Activated CD4-positive, alpha-beta memory T cell treated with anti-CD3 and anti-CD28 coated beads, Interleukin-2, amount 10 ng/mL, durations not matched to agents 7 days and 5 days (primary cell): ENCODE measurements at regions not wholly inside any gene's neighbourhood (a gene's known extent, or its start where the extent isn't known, plus 50 kb on each side); places are given as distances from the start of the nearest gene placed in this dataset.

ENCODE experiments used
- CTCF ChIA-PET: fragments of 350-600 bp; sonication (Branson Sonifier 250); formaldehyde crosslinking; loops from one replicate; lab custom pipeline; 2021; ENCODE audit warnings: antibody characterized with exemption, inconsistent platforms; lab: Charles Lee
- POLR2A ChIA-PET: fragments of 350-600 bp; sonication (Branson Sonifier 250); formaldehyde crosslinking; loops from one replicate; lab custom pipeline; 2021; ENCODE audit warnings: antibody characterized with exemption; lab: Charles Lee
- DNase-seq: peaks from one replicate; pipeline ENCODE4 v3.0.0-alpha.2; 2020
- H3K27ac Mint-ChIP-seq: one replicate; pipeline ENCODE4 v1.8.0; 2021; ENCODE audit warnings: mild to moderate bottlenecking, mixed read lengths
- H3K27me3 Mint-ChIP-seq: one replicate; pipeline ENCODE4 v1.8.0; 2021; ENCODE audit warnings: mixed read lengths
- H3K36me3 Mint-ChIP-seq: one replicate; pipeline ENCODE4 v1.8.0; 2021; ENCODE audit warnings: low read depth, mixed read lengths
- H3K4me1 Mint-ChIP-seq: one replicate; pipeline ENCODE4 v1.8.0; 2021; ENCODE audit warnings: mixed read lengths
- H3K4me3 Mint-ChIP-seq: one replicate; pipeline ENCODE4 v1.8.0; 2021; ENCODE audit warnings: mild to moderate bottlenecking, mixed read lengths
- H3K9me3 Mint-ChIP-seq: one replicate; pipeline ENCODE4 v1.8.0; 2021; ENCODE audit warnings: mixed read lengths

DNA sequence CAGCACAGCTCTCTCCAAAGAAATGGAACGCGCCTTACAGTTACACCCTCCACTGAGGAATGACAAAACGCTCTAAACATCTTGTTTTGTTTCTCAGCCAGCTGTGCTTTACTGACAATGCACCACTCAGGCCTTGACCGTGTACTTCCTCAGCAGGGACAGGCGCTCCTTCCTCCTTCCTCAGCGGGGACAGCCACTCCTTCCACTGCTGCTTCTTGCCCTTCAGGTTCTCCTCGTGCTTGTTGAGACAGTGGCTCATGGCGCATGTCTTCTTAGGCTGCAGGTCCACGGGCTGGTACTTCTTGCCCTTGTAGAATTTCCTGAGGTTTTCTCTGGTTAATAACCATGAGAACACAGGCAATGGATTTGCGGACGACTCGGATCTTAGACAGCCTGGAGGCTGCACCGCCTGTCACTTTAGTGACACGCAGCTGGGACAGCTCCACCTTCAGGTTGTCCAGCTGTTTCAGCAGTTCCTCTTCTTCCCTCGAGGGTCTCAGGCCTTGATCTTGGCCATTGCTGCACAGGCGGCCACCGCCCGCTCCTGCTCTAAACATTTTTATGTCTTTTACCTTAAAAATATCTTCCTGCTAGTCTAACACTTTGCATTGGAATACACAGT lies 613.8 kb downstream of the BRD1 start:
- Mint-ChIP-seq H3K9me3 (peaks cover 7% of the 10 kb centered on the region), H3K27me3 (no peaks in the 10 kb centered on the region), H3K36me3 (no peaks in the 10 kb centered on the region), H3K4me3 (no peak overlapping the region), H3K27ac (no peak overlapping the region), H3K4me1 (no peaks in the 10 kb centered on the region)
- CTCF ChIA-PET = no interaction called here
- POLR2A ChIA-PET = no interaction called here
- DNase-seq = no peak

DNA sequence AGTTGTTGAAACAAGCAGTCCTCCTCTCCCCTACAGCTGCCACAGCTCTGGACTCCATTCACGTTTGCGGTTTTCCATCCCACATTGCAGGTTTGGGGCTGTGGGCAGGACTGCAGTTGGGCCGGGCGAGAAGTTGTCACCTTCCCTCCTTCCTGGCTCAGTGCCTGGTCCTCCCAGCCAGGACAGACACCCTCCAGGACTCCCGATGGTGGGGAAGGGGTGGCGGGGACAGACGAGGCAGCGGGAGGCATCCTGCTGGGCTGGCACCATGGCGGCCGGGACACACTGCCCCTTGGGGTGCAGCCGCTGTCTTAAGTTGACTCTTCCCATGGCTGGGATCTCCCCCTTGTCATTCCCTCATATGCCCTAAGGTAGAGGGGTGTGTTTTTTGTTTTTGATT lies 615.2 kb downstream of the BRD1 start:
- no peaks in the 10 kb centered on the region for H3K27me3 Mint-ChIP-seq
- ChIA-PET CTCF (no interaction called here), POLR2A (no interaction called here)
- H3K36me3 Mint-ChIP-seq = no peaks in the 10 kb centered on the region
- H3K4me3 Mint-ChIP-seq = no peak overlapping the region
- no peaks in the 10 kb centered on the region for H3K4me1 Mint-ChIP-seq
- H3K27ac Mint-ChIP-seq = no peak overlapping the region
- peaks cover 2% of the 10 kb centered on the region for H3K9me3 Mint-ChIP-seq
- no peak for DNase-seq

DNA sequence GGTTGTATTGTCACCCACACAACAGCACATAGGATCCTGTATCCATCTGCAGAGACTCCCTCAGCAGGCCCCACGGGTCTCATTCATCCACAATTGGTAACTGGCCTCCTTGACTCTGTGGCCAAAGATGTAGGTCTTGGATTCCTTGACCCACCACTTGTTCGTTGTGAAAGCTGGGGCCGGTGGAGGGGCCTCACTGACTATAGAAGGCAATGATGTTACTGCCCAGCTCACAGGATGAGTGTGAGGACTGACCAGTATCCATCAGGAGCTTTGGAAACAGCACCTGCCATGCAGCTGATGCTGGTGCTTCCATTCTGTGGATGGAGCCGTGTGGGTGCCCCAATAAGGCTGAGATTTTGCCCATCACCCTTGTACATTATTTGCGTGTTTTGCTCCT lies 615.7 kb downstream of the BRD1 start:
- H3K27me3 Mint-ChIP-seq = no peaks in the 10 kb centered on the region
- H3K27ac Mint-ChIP-seq = no peak overlapping the region
- H3K4me3 Mint-ChIP-seq = no peak overlapping the region
- POLR2A ChIA-PET = no interaction called here
- DNase-seq = no peak
- CTCF ChIA-PET = no interaction called here
- H3K4me1 Mint-ChIP-seq = no peaks in the 10 kb centered on the region
- peaks cover 2% of the 10 kb centered on the region for H3K9me3 Mint-ChIP-seq
- no peaks in the 10 kb centered on the region for H3K36me3 Mint-ChIP-seq

DNA sequence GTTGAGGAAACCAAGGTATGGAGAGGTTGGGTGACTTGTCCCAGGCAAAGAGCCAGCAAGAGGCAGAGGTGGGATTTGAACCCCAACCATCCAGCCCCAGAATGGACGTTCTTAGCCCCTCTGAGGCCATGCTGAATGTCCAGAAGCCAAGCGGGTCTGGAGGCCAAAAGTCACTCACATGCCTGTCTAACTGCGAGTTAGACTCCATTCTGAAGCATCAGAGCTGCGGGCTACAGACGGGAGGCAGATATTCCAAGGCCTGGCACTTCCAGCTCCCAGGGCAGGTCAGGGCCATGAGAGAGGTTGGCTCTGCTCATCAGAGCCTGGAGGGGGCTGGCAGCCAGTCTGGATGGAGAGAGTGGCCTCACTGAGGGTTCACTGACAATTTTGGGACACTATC lies 616.5 kb downstream of the BRD1 start:
- H3K4me3 Mint-ChIP-seq = no peak overlapping the region
- no peaks in the 10 kb centered on the region for H3K36me3 Mint-ChIP-seq
- ChIA-PET CTCF (no interaction called here), POLR2A (no interaction called here)
- DNase-seq = no peak
- H3K4me1 Mint-ChIP-seq = no peaks in the 10 kb centered on the region
- peaks cover 2% of the 10 kb centered on the region for H3K9me3 Mint-ChIP-seq
- no peaks in the 10 kb centered on the region for H3K27me3 Mint-ChIP-seq
- no peak overlapping the region for H3K27ac Mint-ChIP-seq

DNA sequence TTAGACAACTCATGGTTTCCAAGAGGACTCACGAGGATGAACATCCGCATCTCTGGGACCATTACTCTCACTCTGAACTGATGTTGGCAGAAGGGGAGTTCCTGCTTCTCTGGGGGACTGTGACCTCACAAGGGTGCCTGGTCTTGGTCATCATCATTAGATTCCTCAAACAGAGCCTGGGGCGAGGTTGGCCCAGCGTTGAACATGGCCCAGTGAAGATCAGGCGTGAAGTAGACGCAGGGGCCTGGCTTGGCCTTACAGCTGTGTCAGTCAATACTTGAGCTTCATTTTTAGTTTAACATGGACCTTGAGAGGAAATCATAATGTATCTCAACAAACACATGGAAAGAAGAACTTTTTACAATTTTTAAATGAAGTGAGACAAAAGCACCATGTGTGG lies 617.1 kb downstream of the BRD1 start:
- H3K4me3 Mint-ChIP-seq = no peak overlapping the region
- no peaks in the 10 kb centered on the region for H3K36me3 Mint-ChIP-seq
- no peak overlapping the region for H3K27ac Mint-ChIP-seq
- CTCF ChIA-PET = no interaction called here
- no peaks in the 10 kb centered on the region for H3K27me3 Mint-ChIP-seq
- POLR2A ChIA-PET = no interaction called here
- no peaks in the 10 kb centered on the region for H3K4me1 Mint-ChIP-seq
- no peak for DNase-seq
- peaks cover 2% of the 10 kb centered on the region for H3K9me3 Mint-ChIP-seq

DNA sequence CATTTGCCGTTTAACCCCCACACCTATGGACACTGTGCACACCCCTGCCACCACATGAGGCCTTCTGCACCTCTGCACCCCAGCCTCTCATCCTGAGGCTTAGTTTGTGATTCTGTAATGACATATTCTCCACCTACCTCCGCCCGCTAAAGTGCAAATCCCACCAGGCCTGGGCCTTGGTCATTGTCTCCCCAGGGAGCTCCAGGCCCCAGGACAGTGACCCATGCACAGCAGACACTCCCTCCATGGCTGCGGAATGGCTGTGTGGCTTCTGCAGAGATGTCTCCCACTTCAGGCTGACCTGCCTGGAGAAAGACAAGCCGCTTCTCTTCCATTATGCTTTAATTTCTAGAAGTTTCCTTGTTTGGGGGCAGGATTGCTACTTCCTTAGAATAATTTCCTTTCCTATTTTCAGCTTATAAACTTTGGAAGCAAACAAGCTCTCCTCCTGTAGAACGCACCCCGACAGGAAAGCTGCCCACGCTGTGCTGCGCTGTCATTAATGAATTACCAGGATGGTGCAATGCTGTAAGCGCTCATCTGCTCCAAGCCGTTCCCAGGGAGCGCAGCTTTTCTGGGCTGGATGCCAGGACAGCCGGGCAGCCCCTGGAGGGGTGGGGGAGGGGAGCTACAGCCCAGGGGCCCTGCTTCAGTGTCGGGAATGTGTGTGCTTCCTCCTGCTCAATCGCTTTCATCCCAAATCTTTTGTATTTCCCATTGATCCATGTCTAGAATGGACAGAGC lies 618.0 kb downstream of the BRD1 start:
- Mint-ChIP-seq H3K4me1 (no peaks in the 10 kb centered on the region), H3K9me3 (peaks cover 2% of the 10 kb centered on the region), H3K27me3 (no peaks in the 10 kb centered on the region), H3K27ac (no peak overlapping the region), H3K4me3 (no peak overlapping the region), H3K36me3 (no peaks in the 10 kb centered on the region)
- no peak for DNase-seq
- POLR2A ChIA-PET = no interaction called here
- CTCF ChIA-PET = no interaction called here

DNA sequence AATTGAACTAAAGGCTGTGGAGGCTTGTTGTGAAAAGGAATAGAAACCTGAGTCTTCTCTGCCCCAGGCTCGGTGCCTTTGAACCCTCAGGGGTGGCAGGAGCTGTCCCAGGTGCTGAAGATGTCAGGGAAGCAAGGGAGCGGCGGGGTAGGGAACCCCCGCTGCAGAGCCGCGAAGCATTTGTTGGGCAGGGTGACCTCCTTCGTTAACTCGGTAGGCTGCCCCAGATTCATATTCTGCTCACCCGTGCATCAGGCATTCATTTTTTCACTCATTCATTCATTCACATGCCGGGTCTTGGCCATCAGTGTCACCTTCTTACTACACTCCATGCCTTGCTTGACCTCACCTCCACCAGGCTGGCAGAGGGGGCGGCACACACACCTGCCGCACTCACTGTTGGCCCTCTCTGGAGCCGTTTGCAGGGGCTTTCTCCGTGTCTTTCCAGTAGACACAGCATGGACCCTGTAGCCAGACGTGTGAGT lies 618.9 kb downstream of the BRD1 start:
- Mint-ChIP-seq H3K9me3 (peaks cover 2% of the 10 kb centered on the region), H3K36me3 (no peaks in the 10 kb centered on the region), H3K27ac (no peak overlapping the region), H3K27me3 (no peaks in the 10 kb centered on the region), H3K4me1 (no peaks in the 10 kb centered on the region), H3K4me3 (no peak overlapping the region)
- no peak for DNase-seq
- CTCF ChIA-PET = no interaction called here
- POLR2A ChIA-PET = no interaction called here

DNA sequence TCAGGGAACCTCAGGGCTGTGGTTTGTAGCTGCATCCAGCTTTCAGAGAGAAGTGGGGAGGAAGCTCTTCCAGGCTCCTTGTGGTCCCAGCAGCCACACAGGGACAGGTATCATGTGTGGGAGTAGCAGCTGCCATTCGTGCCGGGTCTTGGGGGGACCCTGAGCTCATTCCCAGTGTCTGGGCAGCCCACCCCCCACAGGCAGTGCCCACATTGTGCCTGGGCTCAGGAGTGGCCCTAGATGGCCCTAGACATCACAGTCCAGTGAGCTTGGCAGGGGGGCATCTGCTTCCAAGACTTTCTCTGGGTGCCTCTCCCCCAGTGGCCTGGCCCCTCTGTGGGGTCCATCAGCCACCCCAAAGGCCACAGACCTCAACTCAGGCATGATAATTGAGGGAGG lies 619.7 kb downstream of the BRD1 start:
- POLR2A ChIA-PET = no interaction called here

DNA sequence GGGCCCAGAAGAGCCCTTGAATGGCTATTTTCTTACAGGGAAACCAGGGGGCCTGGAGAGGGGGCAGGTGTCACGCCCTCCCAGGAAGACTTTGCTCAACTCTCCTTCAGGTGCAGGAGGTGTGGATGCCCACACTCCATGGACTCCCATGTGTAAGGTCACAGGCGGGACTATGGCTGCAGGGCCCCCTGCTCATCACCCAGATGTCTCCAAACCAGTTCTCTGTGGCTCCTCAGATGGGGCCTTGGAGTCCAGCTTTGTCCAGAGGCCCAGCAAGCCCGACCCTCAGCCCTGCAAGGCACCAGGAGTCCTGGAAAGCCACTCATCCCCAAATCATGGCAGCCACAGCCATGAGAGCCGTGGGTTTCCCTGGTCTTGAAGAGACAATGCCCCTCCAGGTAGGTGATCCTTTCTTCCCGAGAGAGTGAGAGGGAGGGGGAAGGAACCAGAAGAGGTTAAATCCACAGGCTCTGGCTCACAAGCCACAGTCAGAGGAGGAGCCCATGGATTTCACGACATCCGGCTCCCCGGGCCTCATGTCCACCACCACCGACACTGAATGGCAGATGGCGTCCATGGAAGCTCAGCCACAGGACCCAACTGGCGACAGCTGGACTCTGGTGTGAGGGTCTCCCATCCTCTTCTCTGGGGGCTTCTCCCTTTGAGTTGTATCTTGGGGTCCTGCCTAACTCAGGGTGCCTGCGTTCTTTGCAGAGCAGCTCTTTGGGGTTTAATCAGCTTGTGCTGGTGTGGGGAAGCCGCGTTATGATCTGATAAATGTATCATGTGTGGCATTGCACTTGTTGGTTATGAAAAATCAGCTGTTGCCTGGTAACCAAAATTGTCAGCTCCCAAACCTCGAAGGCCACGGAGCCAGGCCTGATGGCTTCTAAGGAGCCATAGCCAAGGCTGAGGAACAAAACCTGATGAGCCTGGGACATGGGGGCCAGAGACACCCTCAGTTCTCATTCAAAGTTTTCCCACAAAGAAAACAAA lies 620.4 kb downstream of the BRD1 start:
- H3K27me3 Mint-ChIP-seq = no peaks in the 10 kb centered on the region
- H3K36me3 Mint-ChIP-seq = no peaks in the 10 kb centered on the region
- POLR2A ChIA-PET = no interaction called here
- no peak overlapping the region for H3K4me3 Mint-ChIP-seq
- no peak for DNase-seq
- H3K9me3 Mint-ChIP-seq = peaks cover 2% of the 10 kb centered on the region
- no peak overlapping the region for H3K27ac Mint-ChIP-seq
- CTCF ChIA-PET = no interaction called here
- H3K4me1 Mint-ChIP-seq = no peaks in the 10 kb centered on the region

More for the DNA sequence above, 619.7 kb downstream of the BRD1 start:
- CTCF ChIA-PET = no interaction called here
- Mint-ChIP-seq H3K27ac (no peak overlapping the region), H3K4me1 (no peaks in the 10 kb centered on the region), H3K36me3 (no peaks in the 10 kb centered on the region), H3K27me3 (no peaks in the 10 kb centered on the region), H3K4me3 (no peak overlapping the region), H3K9me3 (peaks cover 2% of the 10 kb centered on the region)
- DNase-seq = no peak

DNA sequence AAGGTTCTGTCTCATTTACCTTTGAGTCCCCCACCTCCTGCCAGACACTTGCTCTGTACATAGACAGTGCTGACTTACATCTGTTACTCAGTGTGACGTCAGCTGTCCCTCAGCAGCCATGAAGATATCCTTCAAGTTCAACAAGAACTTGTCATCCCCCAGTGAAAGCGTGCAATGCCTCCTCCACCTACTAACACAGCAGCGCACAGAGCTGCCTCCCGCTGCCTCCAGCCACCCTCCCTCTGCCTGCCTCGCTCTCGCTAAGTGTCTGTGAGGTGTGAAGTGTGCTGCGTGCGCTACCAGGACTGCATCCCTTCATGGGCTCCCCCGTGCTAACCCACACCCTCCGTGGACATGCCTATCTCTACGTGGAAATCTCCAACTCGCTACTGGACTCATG lies 621.4 kb downstream of the BRD1 start:
- Mint-ChIP-seq H3K4me3 (no peak overlapping the region), H3K9me3 (peaks cover 2% of the 10 kb centered on the region), H3K4me1 (no peaks in the 10 kb centered on the region), H3K36me3 (no peaks in the 10 kb centered on the region), H3K27ac (no peak overlapping the region), H3K27me3 (no peaks in the 10 kb centered on the region)
- CTCF ChIA-PET = no interaction called here
- DNase-seq = no peak
- POLR2A ChIA-PET = no interaction called here

DNA sequence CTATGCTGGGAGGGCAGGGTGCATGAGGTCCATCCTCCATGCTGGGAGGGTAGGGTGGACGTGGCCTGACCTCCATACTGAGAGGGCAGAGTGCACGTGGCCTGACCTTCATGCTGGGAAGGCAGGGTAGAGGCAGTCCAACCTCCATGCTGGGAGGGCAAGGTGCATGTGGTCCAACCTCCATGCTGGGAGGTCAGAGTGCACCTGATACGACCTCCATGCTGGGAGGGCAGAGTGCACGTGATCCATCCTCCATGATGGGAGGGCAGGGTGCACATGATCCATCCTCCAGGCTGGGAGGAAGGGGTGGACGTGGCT lies 622.2 kb downstream of the BRD1 start:
- Mint-ChIP-seq H3K27me3 (no peaks in the 10 kb centered on the region), H3K27ac (no peak overlapping the region), H3K4me1 (no peaks in the 10 kb centered on the region), H3K9me3 (peaks cover 2% of the 10 kb centered on the region), H3K4me3 (no peak overlapping the region), H3K36me3 (no peaks in the 10 kb centered on the region)
- CTCF ChIA-PET = no interaction called here
- POLR2A ChIA-PET = interaction anchor here (0.6 kb wide), 1 partner anchor 508 kb away, joined by 3 read pairs; no protein-coding TSS in a partner anchor
- no peak for DNase-seq

DNA sequence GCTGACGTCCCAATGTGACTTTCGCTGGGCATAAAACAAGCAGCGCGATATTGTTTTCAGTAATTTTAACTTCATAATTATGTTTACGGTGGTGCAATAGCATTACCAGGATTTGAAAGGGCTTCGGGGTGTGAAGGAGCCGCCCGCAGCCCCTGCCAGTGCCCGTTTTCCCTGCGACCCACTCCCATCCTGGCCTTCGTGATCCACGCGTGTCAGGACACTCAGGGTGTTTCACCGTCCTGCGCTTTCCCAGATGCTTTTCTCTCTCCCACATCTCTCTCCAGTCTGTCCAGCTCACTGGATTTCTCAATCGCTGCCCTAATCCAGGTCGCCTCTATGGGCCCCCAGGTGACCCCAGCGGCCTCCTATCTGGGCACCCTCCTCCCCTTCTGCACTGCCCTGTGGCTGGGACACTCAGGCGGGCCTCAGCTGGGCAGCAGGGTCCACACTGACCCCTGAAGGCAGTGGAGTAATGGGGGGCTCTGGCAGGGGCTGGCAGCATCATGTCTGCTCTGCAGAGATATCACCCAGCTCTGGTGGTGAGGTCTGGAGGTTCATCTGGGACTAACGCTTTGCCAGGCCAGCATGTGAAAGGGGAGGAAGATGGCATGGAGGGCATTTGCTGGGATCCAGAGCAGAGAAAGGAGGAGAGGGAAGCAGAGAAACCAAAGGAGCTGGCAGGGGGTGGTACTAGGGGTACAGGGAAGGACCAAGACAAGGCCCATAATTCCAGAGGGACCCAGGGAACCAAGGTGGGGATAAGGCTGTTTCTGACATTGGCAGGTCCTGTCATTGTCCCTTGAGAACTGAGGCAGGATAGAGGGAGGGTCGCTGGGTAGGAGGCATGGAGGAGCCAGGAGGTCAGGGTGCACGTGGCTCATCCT lies 622.8 kb downstream of the BRD1 start:
- Mint-ChIP-seq H3K27ac (no peak overlapping the region), H3K27me3 (no peaks in the 10 kb centered on the region), H3K4me1 (no peaks in the 10 kb centered on the region), H3K4me3 (no peak overlapping the region), H3K9me3 (peaks cover 2% of the 10 kb centered on the region), H3K36me3 (no peaks in the 10 kb centered on the region)
- POLR2A ChIA-PET = interaction anchor here (0.6 kb wide), 1 partner anchor 509 kb away, joined by 3 read pairs; no protein-coding TSS in a partner anchor
- DNase-seq = no peak
- CTCF ChIA-PET = no interaction called here
